DMS53 treated with DMSO at 0.1 percent for 48 hours (cell line): ENCODE measurements at regions not wholly inside any gene's neighbourhood (a gene's known extent, or its start where the extent isn't known, plus 50 kb on each side); places are given as distances from the start of the nearest gene placed in this dataset.
"Not testable (repeated sequence)": the region's sequence is repeated elsewhere in the genome, so short reads cannot be mapped to it uniquely, and the experiment has no call there.

Experiments
- DNase-seq: peaks from one replicate; lab custom pipeline; 2025; ENCODE audit not compliant: unreplicated experiment; lab: John Stamatoyannopoulos, UW

- DNase-seq = no peak
Measured at GRCh38 chr3:88775026-88775690, 332.3 kb upstream of the EPHA3 start.

DNA sequence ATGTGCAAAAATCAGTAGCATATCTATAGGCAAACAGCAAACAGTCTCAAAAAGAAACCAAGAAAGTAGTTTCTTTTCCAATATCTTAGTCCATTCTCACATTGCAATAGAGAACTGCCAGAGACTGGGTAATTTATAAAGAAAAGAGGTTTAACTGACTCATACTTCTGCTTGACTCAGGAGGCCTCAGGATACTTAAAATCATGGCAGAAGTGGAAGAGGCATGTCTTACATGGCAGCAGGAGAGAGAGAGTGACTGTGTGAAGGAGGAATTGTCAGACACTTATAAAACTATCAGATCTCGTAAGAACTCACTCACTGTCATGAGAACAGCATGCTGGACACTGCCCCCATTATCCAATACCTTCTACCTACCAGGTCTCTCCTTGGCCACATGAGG, 327.9 kb upstream of the EPHA3 start:
- DNase-seq = no peak

DNA sequence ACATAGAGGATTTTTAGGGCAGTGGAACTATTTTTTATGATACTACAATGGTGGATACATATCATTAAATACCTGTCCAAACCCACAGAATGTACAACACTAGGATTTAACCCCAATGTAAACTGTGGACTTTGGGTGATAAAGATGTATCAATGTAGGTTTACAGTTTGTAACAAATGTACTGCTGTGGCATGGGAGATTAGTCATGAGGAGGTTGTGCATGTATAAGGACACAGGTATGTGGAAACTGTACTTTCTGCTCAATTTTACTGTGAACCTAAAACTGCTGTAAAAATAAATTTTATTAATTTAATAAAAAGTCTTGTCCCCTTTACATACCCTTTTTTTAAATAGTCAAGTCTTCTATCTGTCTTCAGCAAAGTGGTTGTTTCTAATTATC, 322.5 kb upstream of the EPHA3 start:
- DNase-seq = no peak

DNA sequence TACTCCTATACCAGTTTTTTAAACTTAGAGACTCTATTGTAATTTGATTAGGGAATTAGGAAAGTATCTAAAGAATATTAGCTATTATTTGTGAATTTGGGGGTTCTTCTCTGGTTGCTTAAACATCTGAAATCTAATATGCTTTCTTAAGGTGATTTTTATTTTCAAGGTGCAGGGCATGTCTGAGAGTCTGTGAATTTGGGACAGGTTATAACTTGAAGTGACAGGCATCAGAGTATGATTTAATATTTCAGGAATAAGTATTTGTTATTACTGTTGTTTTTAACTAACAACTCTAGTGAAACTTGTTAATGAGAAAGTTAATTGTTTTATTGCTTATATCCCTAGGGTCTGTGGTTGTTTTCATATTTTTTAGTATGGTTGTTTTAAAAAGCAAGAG, 321.6 kb upstream of the EPHA3 start:
- no peak for DNase-seq

GRCh38 chr3:88795503-88795902, 311.9 kb upstream of the EPHA3 start:
- DNase-seq = no peak

DNA sequence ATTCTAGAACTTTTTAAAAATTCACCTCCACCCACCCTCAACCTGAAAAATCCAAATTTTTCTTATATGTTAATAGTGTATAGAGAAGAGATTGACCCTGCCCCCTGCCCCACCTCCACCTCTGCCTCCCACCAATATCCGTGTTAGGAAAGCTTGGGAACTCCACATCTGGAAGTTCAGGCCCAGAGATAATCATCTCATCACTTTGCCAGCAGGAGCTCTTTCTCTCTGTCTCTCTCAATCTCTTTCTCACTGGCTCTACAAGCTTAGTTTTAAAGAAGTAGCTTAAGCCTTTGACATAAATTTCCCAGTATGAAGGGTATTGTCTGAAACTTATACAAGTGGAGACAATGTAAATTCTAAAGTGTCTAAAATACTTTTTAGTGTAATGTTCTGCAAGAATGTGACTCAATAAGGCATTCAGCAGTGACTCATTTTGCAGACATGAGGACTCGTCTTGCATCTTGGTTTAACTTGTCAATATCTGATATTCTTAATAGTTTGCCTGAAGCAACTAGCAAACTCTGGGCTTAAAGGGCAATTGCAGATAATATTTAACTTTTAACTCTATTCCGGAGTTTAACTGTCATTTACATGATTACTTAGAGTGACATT, 299.8 kb upstream of the EPHA3 start:
- no peak for DNase-seq

GRCh38 chr3:88809993-88810392, 297.4 kb upstream of the EPHA3 start:
- DNase-seq = no peak

DNA sequence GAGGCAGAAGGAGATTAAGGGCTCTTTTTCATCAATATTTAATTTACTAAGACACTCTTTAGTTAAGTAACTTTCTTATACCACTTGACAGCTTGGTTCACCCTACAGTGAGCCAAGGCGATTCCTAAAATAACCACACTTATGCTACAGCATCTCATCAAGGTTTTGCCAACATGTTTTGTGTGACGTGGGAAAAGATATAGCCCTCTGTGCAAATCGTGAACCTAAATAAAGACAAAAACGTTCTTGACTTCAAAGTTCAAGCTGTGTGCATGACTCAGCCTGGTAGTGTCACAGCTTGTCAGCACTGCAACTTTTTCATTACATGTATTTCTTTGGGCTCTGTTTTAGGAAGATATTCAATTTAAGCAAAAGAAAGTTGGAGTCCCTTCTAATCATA, 297.0 kb upstream of the EPHA3 start:
- no peak for DNase-seq

- no peak for DNase-seq
Measured at GRCh38 chr3:88811096-88811495, 296.3 kb upstream of the EPHA3 start.

DNA sequence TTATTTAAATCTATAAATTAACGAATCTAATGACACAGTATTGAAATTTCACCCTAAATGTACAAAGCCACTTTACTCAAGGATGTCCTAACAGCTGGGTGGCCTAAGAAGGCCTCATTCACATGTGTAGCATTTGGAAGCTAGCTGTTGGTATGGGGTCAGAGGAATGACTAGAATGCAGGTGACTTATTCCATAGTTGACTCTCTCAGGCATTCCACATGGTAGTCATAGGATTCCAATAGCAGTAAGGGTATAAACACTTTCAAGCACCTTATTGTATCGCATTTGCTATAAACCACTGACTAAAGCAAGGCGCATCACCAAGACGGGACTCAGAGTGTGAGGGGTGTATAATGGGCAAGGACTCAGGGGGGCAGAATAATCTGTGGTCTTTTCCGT, 294.8 kb upstream of the EPHA3 start:
- no peak for DNase-seq

GRCh38 chr3:88816445-88816844, 291.0 kb upstream of the EPHA3 start:
- DNase-seq = no peak

DNA sequence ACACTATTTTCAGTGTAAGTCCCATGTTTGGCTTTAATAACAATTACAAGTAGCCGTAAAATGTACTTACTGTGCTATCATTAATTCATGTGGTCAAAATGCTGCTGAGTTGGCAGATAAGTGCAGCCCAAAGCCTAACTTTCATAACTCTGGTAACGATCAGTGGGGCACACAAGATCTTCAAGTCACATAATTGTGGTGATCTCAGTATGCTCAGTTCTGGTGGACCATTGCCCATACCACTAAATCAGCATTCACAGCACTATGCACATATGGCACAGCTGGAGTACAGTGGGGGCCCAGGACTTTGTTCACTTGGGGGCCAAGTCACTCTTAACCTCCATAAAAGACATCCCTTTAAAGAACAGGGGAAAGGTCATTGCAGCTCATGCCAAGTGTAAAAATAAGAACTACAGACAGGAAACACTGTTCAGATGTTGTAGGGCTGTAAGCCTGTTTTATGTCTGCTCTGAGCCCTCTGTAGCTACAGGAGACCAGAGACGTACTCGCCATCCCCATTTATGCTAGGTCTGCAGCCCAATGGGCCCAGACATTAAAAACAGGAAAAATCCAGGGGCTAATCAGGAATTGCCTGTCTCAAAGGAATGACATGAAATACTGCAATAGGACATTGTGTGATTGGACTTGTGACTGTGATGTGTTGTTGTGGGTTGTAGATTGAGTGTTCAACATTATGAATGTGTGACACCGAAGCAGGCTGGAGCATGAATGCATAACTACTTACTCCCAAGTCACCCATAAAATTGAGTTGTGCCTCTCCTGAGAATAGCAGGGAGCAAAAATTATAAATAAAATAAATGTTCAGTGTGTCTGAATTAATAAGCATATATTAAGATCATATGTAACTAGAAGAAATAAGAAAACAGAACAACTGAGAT, 282.5 kb upstream of the EPHA3 start:
- no peak for DNase-seq

GRCh38 chr3:88828466-88828865, 279.0 kb upstream of the EPHA3 start:
- no peak for DNase-seq

DNA sequence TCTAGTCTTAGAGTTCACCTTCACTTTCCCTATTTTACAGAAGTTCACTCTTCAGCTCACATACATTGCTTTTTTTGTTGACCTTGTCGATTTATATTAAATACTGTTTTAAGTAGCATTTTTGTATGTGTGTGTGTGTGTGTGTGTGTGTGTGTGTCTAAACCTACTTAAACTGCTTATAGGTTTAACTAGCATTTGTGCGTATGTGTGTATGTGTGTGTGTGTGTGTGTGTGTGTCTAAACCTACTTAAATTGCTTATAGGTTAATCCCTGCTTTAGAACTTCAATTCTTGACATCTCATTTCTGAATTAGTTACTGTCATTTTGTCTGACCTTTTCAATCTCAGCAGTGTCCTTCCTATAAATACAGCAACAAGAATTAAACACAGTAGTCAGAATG, 254.8 kb upstream of the EPHA3 start:
- no peak for DNase-seq

DNA sequence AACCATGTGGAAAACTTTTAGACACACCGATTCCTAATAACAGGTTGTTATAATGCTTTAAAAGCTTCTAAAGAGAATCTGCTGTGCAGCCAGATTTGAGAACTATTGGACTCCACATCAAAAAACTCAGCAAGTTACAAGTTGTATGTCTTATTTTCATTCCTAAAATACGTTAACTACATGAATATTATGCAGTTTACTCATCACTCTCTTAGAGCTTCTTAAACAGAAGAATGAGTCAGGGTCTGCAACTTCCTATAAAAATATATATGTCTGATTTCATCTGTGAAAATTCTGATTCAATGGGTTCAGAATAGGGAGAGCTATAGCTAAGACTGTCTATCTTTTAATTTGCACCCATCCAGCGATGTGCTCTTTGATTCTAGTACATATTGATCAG, 244.2 kb upstream of the EPHA3 start:
- DNase-seq = no peak

- DNase-seq = no peak
Measured at GRCh38 chr3:88876724-88877123, 230.7 kb upstream of the EPHA3 start.

- no peak for DNase-seq
Measured at GRCh38 chr3:88879905-88880304, 227.5 kb upstream of the EPHA3 start.

DNA sequence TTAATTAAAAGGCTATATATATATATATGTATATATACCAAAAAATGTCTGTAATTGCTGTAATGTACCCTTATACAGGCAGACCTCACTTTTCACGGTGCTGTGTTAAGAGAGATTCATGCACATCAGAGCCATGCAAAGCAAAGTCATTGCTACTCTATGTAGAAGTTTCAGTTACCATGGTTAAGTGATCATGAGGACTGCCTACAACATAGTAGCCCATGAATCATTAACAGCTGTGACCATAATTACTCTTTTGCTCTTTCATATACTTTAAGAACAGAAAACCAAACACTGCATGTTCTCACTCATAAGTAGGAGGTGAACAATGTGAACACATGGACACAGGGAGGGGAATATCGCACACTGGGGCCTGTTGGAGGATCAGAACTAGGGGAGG, 225.3 kb upstream of the EPHA3 start:
- no peak for DNase-seq

GRCh38 chr3:88886624-88887023, 220.8 kb upstream of the EPHA3 start:
- not testable (repeated sequence) for DNase-seq

GRCh38 chr3:88896026-88896425, 211.4 kb upstream of the EPHA3 start:
- DNase-seq = no peak

DNA sequence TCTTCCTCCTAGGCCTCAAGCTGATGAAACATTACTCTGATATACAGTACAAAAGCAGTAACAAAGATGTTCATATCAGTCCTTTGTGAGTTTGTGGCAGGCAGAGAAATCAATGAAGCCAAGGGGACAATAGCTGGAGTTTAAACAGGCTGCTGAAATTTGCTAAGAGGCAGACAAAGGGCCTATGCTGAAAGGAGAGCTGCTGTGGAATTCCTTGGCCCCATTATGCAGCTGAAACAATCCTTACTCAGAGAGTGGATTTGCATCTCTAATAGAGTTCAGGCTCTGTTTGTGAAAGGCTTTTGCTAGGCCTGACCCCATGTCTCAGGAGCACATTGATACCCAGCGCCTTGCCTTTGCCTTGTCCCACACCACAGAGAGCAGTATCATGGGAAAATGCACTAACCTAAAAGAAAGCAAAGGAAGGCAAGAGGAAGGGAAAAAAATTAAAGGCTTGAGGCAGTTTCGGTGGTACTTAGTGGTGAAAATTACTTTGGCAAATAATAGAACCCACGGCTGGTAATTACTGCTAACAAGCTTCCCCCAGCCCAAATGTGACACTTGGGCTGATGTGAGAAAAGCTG, 195.0 kb upstream of the EPHA3 start:
- no peak for DNase-seq

DNA sequence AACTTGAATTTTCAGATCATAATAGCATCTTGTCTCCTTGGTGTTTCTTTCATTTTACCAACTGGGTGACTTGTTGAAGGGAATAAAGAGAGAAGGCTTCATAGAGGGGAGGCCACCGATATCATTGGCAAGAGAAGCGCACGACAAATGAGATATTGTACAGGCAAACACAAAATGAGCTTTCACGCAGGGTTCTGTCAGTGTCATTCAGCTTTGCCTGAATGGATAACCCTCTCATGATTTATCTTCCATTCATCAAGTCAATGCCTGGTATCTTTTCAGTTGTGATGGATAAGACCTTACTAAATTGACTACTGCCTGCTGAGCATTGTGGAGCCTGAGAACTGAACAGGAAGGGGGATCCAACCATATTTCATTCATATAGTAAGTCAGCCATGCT, 188.6 kb upstream of the EPHA3 start:
- DNase-seq = no peak
